ENCODE measurements at regions not wholly inside any gene's neighbourhood (a gene's known extent, or its start where the extent isn't known, plus 50 kb on each side); places are given as distances from the start of the nearest gene placed in this dataset.

DNA sequence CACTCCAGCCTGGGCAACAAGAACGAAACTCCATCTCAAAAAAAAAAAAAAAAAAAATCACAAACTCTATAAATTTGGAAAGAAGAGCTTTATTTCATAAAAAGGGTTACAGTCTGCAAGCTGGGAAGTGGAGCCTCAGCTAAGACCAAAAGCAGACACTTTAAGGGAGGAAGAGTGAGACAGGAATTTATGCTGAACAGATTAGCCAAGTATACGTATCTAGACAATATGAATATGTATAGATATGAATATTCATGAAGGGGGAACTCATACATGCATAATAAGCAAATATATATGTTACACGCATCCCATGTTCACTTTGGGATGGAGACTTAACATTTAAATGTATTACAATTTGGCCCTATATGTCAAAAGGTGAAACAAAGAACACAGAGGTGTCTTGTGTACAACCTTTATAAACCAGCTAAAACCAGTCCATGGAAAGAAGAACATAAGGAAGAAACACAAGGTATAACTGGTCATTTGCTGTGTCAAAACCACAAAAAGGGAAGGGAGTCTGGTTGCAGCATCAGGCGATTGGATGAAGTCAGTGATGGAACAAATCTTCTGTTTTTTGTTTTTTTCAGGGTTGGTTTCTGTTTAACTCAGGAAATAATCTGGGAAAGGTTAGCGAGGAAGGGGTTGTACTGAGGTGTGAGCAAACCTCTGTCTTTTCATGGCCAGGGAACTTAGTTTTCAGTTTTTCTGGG lies 130.0 kb upstream of the MAOA start:
- DNase-seq, result no peak

DNA sequence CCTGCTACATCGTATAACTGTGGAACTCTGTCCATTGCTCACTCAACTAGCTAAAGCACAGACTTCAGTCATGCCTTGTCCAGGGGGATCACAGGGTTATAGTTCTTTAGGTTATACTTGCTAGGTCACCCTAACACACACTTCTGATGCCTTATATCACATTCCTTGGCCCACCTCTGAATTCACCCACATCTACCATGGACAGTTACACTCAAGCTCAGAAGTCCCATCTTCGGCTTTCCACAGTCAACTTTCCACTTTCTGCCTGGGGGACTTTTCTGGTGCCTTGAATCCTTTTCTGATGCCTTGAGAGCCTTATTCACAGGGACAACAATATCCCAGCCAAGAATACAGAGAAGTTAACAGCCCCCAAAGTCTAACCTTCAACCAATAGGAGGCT lies 129.2 kb upstream of the MAOA start:
- no peak for DNase-seq

DNA sequence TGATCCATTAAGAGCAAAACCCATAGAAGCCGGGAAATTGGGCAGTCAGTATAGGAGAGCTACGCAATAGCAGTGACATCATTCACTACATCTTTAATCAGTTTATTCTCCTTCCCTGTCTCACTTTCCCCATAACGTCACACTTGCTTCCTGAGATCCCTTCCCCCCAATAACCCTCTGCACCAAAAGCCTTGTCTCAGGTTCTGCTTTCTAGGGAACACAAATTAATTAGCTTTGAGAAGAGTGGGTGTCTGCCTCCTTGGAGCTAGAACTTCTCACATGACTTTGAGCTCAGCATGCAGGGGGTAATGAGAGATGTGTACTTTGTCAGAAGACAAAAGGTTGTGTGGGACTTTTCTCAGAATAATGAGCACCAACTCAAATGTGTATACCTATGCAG lies 128.3 kb upstream of the MAOA start:
- no peak for DNase-seq

DNA sequence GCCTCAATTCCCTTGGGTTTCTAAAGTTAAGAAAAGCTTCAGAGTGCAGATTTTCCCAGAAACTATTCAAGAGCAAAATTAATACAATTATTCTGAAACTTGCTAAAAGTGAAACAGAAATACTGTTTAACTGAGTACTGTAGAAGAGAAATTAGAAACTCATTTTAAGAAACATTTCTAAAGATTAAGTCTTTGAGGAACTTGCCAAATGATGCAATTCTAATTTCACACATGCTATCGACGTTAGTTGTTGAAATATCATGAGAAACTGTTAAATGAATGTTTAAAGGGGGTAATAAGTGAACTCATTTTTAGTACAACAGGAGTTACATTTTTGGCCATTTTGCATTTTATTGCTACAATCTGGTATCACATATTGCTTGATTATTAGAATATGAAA lies 125.3 kb upstream of the MAOA start:
- no peak for DNase-seq

DNA sequence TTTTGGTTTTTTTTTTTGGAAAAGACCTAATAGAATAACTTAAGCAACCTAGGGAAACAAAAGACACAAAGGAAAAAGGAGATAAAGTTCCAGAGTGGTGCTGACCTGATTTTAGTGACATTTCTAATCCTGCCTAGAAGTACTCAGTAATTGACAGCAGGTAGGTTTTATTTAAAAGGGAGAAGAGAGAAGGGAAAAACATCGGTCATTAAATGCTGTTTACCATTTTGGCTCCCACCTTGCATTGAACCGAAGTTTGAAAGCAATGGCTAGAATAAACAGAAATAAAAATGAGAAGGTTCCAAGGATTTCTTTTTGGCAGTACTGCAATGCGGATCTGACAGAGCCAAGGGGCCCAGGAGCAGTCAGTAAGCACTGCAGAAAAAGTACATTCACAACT lies 115.8 kb upstream of the MAOA start:
- DNase-seq, result no peak

DNA sequence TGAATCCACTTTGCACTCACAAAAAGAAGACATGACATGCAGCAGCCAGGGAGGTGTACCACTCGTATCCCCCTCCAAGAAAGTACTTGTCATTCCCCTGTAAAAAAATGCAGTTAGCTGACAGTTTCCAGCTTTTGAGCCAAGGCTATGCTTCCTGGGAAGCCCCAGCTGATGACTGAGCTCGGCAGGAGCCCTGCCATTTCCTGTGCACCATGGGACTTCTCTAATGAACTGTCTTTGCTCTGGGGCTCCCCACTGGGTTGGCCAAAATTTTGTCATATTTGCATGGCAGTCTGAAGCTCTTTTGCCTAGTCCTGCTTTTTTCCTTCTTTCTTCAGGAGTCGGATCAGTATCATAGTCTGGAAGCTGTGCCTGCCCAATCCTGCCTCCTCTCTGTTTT lies 104.5 kb upstream of the MAOA start:
- DNase-seq, result no peak

DNA sequence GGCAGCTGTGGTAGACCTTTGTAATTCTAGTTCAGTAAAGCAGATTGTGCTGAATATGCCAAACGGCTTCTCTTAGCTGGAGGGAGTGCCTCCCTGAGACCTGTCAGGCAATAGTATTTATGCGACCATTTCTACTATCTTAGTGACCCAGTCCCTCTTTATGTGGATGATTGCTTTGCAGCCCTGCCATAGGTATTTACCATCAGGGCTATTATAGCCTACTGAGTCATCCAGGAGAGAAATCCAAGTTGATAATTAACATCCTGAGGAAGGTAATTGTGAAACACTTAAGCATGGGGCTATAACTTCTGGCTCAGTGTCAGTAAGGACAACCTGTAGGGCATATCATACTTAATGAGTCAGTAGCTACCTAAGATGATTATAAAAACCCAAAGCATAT lies 103.9 kb upstream of the MAOA start:
- no peak for DNase-seq

DNA sequence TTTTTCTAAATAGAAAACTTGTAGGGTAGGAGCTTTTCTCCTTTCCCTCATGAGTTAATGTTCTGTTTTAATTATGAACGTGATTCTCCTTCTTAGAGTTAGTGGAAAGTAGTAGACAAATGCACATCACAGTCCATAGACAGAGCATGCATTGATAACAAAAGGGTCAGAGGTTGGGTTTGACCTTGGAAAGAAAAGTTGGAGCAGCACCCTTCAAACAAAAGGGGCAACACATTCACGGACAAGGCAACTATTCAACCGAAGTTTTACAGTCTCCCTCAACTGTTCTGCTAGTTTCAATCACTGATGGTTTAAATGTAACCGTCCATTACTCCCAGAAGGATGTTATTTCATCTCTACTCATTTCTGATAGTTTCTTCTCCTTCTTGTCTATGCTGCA lies 103.4 kb upstream of the MAOA start:
- DNase-seq, result no peak

DNA sequence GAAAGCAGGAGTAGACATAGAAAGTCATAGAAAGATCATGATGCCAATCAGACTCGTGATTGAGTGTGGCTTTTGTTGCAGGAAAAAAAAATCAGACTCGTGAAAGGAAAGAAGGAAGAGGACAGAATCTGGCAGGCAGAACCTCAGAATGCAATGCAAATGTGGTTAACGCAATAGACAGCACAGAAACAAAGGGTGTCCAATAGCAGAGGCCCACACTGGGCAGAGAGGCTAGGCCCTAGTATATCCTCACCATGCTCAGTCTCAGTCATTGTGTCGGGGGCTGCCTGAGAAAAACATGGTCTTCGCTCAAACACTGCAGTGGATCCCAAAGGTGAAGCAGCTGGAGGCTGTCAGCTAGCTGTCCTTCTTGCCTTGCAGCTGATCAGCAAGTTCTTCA lies 102.8 kb upstream of the MAOA start:
- DNase-seq, result no peak

DNA sequence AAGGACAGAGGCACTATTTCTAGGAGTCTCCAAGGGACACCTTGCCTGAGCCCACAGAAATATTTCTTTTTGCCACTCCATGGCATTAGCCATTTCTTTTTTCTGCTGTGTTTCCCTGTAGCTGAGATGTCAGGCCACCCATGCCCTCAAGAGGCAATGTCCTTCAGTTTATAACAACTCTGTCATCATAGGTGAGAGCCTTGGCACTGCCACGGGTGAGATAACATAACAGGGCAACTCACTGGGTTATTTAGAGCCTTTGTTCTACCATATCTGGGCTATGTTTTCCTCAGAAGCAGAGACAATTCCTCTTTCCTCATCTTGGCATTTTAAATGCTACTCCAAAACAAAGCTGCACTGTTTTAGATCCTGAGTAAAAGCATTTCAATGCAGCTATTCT lies 99.9 kb upstream of the MAOA start:
- DNase-seq, result no peak

DNA sequence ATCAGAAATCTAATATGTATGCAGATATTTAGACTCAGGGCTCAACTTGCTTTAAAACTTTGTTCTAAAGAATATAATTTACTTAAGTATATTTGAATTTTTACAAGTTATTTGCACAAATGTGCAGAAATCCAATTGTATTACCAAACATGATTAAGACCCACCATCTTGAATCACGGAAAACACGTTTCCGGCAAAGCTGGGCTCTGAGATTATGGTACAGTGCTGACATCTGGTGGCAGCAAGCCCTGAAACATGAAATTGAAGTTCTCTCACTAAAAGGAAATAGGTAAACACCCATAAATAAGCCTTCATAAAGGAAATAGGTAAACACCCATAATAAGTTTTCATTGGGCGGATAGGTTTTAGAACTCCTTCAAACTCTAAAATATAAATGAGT lies 98.3 kb upstream of the MAOA start:
- DNase-seq, result peak; percentile 49

DNA sequence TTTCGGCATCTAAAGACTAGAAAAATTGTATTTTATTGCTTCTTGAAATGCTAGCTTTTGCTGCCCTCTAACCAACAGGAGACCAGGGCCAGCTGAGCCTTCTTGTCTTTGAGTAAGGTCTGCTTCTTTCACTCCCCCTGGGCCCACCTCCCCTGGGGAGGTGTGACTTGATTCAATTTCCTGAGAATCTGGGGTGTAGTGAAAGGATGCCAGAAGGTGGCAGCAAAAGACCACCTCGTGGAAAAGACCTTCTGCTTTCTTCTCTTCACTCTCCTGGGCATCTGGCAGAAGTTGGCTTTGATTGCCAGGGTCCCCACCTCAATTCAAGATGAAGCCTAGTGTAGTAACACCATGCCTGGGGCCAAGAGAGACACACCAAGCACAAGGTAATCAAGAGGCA lies 96.5 kb upstream of the MAOA start:
- DNase-seq, result no peak

DNA sequence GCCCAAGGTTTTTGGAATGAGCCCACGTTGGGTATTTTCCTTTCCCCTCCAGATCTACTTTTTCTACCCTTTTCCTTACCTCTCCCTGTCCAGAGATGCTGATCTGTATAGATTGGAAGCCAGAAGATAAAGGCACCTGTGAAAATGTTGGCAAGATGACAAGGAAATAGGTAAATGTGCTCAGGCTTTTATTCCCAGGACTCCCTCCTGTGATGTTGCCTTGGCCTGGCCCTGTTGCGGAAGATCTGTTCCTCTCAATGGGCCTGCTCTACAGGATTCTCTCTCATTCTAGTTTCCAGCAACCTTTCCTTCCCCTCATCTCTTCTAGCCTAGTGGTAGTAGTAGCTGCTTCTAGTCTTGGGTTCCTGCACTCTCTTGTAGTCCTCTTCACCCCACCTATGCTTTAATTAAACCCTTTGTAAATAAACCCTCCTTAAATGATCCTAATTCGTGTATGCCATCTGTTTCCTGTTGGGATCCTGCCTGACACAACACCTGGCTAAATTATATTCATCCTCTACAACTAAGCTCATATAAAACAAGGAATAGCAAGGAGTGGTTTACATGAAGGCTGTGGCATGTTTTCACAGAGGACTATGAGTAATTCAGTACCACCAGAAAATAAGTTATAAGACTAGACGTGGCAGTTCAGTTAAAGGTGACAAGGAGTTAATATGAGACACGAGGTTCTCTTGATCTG lies 95.7 kb upstream of the MAOA start:
- DNase-seq, result no peak

DNA sequence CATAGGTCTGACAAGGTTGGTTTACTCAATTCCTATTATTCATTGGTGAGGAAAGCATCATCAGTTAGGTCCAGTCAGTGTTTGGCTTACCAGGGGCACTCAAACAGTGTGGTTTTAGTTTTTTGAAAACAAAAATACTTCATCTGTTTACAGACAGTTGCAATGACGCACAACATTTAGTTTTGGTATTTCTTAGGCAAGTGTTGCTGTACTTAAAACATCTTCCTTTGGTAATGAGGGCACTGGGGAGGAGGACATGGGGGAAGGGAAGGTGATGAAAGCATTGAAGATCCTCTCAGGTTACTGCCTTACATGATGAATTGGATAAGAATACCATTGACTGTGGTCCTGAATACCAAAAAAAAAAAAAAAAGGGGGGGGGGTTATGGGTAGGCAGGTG lies 93.7 kb upstream of the MAOA start:
- DNase-seq, result no peak

DNA sequence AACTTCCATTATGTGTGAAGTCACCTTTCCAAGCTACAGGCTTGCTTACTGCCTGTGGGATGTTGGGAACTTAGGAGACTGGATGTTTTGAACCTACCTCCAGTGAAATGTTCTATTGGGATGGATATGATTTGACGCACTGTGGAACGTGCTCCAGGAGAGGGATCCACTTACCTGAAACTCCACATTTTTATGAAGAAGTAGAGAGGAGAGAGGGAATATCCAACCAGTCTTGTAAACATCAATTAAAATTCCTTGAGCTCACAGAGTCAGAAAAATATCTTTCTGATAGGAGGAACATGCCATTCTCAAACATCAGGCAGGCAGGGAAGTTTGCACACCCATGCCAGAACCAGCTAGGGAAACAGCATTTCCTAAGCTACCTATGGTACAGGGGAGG lies 91.1 kb upstream of the MAOA start:
- no peak for DNase-seq

DNA sequence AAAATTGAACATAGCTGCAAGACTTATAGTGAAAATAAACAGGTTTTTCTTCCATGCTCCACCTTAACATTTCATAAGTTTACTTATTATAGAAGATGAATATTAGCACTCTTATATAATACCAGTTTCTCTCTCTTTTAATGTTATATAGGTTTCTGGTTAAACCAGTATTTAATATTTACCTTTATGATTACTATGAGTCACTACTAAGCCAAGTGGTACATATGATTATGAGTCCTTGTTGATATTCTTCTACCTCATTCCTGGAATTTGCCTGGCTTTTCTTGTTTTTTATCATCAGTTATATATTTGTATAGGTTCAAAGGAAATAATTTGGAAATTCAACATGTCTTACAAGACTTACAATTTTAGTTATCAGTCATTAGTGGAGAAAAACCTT lies 89.9 kb upstream of the MAOA start:
- DNase-seq, result no peak

DNA sequence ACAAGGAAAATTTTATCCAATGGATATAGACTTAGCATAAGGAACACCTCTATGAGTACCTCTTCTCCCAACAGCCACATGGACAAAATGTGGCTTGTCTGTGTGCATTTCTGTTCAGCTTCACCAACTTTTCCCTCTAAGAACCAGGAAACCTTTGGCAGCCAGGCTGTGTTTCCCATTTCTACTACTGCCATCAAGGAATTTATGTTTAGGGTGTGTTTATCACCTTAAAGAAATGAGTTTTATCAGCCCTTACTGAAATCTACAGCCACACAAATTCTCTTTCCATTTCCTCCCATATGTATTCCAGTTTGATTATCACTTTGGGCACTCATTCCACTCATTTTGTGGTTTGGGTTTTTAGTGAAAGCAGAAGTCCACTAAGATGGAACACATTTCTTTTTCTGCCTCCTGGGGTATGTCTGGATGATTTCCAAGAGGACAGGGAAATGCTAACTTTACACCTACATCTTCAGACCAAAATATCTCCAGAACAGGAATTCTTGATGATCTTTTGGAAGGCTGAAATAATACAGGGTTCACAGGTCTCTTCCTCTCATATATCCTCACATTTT lies 82.6 kb upstream of the MAOA start:
- no peak for DNase-seq

DNA sequence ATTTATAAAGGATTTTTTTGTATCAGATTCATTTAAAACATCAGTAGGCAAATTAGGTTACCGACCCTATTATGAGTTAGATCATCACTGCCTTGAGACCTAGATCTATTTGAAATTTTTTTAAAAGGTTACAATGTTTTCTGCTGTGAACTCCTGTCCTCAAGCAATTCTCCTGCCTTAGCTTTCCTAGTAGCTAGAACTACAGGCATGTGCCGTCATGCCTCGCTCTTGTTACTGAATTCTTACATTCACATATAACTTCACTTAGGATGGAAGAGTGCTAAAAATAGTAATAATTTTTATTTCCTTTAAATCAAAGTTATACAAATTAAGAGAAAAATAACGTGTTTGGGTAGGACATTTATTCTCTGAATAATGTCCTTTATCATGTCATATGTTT lies 75.5 kb upstream of the MAOA start:
- no peak for DNase-seq

DNA sequence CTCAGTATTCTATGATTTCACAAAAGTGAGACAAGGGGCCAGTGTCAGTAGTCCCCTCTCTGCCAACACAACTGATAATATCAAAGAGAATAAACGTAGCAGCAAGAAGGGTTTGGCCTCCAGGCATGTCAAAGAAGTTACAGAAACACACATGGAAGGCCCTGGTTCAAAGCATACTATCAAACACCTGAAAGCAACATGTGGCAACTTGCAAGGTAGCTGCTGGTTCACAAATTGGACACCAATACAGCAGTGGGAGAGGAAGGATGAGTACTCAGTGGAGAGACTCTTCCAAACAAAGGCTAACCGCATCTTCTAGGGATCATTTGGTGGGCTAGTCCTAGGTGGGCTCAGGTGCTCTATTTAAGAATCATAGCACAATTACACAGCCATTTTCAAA lies 74.9 kb upstream of the MAOA start:
- DNase-seq, result no peak

DNA sequence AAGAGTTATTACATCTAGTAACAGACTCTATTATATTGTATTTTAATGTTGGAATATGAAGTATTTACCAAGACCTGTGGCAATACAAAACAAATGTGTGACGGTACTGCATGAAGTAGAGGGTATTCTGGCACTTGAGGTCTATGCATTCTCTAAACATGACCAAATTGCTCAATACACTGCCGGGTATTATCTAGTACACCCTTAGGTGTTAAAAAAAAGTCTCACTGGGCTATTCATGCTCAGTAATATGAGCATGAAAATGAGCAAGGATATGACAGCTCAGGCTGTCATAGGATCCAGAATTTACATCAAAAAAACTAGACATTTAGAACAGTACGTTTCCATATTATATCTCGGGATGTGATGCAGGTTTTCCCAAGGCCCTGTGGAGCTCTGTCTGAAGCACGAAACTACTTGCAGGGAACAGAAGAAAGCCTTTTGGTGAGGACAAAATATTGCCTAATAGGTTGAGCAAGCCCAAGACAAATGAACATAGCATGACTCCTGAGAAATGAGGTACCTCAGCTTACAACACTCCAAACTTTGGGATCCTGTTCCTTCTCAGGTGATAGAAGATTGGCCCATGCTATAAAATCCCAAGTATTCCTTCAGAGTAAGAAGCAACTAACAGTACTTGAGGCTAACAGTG lies 74.1 kb upstream of the MAOA start:
- DNase-seq, result no peak

DNA sequence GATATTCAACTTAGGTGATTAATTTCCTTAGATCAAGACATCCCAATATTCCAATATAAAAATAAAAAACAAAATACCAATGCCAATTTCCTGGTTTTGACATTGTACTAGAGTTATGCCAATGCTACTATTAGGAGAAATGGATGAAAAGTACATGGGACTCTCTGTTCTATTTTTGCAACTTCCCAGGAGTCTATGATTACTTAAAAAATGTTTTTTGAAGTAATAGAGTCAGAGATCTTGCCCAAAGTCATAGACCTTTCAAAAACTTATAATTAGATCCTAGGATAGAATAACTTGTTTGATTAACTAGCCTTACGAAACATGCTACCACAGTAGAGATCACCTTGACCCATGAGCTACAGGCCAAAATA lies 73.6 kb upstream of the MAOA start:
- DNase-seq, result no peak

DNA sequence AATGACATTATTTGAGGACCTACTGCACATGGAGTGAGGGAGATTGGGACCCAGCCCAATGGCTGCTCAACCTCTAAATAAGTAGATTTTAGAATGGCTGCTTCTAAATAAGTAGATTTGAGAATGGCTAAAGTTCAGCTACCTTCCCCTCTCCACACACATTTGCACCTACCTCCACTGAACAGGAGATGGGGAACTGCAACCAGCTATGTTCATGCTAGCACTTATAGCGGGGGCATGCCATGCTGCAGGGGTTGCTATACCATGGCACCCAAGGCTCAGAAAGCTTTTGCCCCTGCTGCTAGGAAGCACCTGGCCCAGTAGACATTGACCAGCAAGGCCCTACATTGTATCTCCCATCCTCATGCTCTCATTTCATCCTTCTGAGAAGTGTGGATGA lies 70.2 kb upstream of the MAOA start:
- no peak for DNase-seq

DNA sequence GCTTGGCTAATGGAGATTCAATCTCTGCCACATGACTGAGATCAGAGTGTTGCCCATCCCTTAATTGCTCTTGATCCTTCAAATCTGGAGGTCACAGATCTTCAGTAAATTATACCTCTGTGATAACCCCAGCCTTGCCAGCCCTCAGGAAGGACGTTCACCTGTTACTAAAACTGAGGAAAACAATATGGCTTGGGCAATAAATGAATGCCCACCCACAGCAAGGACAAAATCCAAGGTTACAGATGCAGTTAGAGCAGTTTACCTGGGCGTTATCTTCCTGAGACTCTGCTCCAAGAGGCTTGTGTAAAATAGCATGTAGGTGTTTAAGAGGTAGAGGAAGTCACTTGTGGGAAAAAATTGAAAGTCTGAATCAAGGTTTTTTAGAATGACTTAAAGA lies 69.3 kb upstream of the MAOA start:
- no peak for DNase-seq

DNA sequence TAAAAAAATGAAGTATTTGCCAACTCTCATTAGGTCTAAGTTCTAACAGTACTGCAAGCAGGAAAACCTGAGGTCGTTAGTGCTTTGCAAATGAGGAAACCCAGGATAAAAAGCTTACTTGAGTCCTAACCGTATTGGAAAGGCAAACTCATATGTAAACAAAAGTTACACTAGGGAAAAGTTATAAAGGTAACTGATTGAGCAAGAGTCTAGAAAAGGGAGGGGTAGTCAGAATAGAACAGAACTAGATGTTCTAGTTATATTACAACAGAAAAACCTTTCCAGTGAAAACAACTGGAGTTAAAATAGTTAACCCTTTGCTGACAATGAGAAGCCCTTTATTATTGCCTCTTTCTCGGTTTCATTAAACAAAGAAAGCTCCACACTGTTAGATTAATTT lies 66.4 kb upstream of the MAOA start:
- DNase-seq, result no peak

Measured in CD4-positive, alpha-beta T cell treated with Interleukin-15 for 1 hour (primary cell).